Astrocyte of the spinal cord (primary cell): ENCODE measurements at regions not wholly inside any gene's neighbourhood (a gene's known extent, or its start where the extent isn't known, plus 50 kb on each side); places are given as distances from the start of the nearest gene placed in this dataset.

Experiments used
- DNase-seq: peaks from one replicate; pipeline ENCODE4 v3.0.0; 2011; ENCODE audit warnings: low read depth, low spot score
- H3K4me3 ChIP-seq: 2 replicates; pipeline ENCODE4 v1.5.1; 2011; ENCODE audit warnings: low read depth, mild to moderate bottlenecking, low read length, moderate library complexity
- in situ Hi-C: cut with HindIII; loops from 2 replicates; pipeline ENCODE4 v1.10.0; 2017; ENCODE audit warnings: low sequenced_read_pairs
- TF ChIP-seq, protein P1 (sequence below): IDR thresholded peaks from 2 replicates; pipeline ENCODE4 v1.5.1; 2012; ENCODE audit warnings: low read depth, mild to moderate bottlenecking, low read length, inconsistent platforms

DNA sequence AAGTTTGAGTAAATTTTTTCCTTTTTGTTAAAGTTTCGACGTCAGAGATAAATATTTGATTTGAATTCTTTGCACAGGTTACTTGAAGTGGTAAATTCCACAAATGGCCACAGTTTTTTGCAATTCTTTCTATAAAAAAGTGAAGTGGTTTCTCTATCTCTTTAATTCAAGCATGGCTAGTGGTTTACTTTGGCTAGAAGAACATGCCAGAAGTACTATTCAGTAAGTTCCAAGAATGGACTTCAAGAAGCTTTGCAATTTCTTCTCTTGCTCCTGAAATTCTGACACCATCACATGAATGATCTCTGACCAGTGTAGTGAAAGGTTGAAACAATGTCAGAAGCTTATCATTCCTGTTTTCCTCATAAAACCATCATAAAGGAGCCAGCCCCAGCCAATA, 55.7 kb upstream of the RNPC3 start:
- TF ChIP-seq, protein P1, sequence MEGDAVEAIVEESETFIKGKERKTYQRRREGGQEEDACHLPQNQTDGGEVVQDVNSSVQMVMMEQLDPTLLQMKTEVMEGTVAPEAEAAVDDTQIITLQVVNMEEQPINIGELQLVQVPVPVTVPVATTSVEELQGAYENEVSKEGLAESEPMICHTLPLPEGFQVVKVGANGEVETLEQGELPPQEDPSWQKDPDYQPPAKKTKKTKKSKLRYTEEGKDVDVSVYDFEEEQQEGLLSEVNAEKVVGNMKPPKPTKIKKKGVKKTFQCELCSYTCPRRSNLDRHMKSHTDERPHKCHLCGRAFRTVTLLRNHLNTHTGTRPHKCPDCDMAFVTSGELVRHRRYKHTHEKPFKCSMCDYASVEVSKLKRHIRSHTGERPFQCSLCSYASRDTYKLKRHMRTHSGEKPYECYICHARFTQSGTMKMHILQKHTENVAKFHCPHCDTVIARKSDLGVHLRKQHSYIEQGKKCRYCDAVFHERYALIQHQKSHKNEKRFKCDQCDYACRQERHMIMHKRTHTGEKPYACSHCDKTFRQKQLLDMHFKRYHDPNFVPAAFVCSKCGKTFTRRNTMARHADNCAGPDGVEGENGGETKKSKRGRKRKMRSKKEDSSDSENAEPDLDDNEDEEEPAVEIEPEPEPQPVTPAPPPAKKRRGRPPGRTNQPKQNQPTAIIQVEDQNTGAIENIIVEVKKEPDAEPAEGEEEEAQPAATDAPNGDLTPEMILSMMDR, result no peak
- no peak overlapping the region for H3K4me3 ChIP-seq
- no peak for DNase-seq
- in situ Hi-C loops, result no loop called here

DNA sequence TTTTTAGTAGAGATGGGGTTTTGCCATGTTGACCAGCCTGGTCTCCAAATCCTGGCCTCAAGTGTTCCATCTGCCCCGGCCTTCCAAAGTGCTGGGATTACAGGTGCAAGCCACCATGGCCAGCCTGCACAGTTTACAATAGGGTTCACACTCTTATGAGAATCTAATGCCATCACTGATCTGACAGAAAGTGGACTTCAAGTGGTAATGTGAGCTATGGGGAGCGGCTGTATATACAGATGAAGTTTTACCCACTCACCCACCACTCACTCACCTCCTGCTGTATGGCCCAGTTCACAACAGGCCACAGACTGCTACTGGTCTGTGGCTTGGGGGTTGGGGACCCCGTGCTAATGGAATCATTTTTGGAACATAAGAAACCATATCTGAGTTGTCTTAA, 58.4 kb upstream of the RNPC3 start:
- no peak for DNase-seq
- TF ChIP-seq, protein P1, result no peak
- in situ Hi-C loops, result no loop called here

DNA sequence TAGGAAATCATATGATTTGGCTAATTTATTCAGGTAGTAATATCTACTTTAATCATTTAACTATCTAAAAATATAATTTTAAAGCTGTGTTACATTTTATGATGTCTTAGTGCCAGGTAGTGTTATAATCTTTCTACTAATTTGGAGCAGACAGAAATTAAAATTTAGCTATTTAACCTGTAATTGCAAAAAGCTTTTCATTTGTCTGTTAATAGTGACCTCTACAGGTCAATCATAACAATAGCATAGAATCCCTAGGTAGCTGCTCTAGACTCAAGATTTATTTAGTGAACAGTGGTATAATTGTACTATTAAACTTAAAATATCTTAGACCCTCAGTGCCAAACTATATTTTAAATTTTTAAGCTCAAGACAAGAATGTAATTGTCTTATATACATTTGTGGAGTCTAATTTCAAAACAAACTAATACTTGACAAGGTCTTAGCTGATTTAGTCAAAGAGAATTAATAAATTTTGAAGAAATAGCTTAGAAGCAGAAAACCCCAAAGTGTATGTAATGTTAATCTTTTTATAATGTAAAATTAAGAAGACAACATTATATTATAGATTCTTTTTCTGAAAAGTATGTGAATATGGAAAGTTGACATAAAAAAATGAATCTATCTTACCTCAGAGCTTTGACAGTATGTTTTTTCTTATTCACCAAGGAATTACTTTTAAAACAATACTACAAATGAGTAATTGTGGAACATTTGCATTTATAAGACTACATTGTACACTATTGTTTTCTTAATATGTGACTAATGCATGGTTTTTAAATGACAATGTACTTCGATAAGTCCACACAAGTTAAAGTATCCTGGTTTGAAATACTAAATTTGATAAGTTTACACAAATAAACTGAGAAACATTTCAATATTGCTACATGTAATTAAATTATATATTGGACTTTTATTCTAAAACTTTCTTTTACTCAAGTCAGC, 64.1 kb upstream of the RNPC3 start:
- no peak overlapping the region for H3K4me3 ChIP-seq
- in situ Hi-C loops, result no loop called here
- peak; percentile 51 for DNase-seq
- TF ChIP-seq, protein P1, result peak; percentile 50

More for the DNA sequence above, 58.4 kb upstream of the RNPC3 start:
- H3K4me3 ChIP-seq, result no peak overlapping the region

DNA sequence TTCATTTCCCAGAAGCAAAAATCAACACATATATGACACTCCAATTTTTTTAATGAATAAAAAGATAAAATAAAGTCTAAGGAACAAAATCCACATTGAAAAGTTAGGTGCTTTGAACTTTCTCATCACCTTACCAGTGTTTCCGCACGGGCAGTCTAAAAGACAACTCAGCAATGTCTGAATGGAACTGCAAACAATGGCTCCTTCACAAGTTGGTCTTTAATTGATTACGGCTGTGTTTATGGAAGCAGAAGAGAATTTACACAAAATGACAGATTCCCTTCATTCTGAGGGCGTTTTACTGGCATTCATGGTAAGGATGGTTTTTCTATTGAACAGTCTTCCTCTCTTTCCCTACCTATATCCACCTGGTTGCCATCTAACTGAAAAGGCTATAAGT, 65.0 kb upstream of the RNPC3 start:
- no peak for DNase-seq
- in situ Hi-C loops, result no loop called here

DNA sequence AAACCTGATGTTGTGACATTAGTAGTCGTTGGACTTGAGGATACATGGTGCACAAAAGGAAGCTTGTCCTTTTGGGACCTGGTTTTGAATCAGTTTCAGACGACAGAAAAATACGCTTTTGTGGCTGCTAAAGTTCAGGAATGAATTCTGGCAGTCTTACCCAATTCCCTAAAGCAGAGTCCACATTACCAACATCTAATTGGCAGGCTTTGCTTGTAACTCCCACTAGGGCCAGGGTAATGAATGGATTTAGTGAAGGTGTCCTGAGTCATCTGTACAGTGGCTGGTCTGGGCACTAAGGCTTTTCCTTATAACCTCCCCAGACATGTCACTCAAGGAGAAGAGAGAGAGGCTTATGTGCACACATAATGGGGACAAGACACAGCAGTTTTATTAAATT, 66.2 kb upstream of the RNPC3 start:
- no peak for DNase-seq
- H3K4me3 ChIP-seq, result no peak overlapping the region
- in situ Hi-C loops, result no loop called here
- TF ChIP-seq, protein P1, result no peak

More for the DNA sequence above, 65.0 kb upstream of the RNPC3 start:
- TF ChIP-seq, protein P1, result no peak
- no peak overlapping the region for H3K4me3 ChIP-seq

DNA sequence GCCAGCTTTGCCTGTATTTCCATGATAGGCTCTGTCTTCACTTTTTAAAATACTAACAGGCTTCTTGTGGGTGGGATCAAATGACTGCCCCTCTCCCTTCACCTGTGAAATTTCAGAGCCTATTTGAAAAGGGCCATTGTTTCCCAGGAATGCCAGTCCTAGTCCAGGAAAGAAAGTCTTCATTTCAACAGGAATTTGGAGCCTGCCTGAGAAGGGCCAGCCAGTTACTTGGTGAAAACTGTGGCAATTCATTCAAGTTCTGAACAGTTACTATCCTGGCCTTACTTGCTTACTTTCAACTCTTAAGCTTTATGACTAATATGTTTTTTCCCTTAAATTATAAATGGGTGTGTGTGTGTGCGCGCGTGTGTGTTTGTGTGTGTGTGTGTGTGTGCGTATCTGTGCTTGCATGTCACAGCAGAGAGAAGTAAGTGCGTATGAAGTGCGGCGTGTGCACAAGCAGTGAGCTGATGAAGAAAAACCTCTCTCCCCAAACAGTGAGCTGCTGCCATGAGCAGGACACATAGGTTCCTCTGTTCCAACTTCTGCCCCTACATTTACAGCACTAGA, 67.5 kb upstream of the RNPC3 start:
- in situ Hi-C loops, result no loop called here
- no peak overlapping the region for H3K4me3 ChIP-seq
- no peak for DNase-seq
- TF ChIP-seq, protein P1, result no peak
